GM12891 (cell line): ENCODE measurements at regions not wholly inside any gene's neighbourhood (a gene's known extent, or its start where the extent isn't known, plus 50 kb on each side); places are given as distances from the start of the nearest gene placed in this dataset.

Experiments used
- POLR2A ChIP-seq: IDR thresholded peaks from 2 replicates; pipeline ENCODE4 v1.6.1; 2011; ENCODE audit warnings: low read depth, low read length, control low read depth
- POLR2AphosphoS5 ChIP-seq: IDR thresholded peaks from 2 replicates; pipeline ENCODE4 v1.6.1; 2011; ENCODE audit warnings: low read depth, low read length, control low read depth

DNA sequence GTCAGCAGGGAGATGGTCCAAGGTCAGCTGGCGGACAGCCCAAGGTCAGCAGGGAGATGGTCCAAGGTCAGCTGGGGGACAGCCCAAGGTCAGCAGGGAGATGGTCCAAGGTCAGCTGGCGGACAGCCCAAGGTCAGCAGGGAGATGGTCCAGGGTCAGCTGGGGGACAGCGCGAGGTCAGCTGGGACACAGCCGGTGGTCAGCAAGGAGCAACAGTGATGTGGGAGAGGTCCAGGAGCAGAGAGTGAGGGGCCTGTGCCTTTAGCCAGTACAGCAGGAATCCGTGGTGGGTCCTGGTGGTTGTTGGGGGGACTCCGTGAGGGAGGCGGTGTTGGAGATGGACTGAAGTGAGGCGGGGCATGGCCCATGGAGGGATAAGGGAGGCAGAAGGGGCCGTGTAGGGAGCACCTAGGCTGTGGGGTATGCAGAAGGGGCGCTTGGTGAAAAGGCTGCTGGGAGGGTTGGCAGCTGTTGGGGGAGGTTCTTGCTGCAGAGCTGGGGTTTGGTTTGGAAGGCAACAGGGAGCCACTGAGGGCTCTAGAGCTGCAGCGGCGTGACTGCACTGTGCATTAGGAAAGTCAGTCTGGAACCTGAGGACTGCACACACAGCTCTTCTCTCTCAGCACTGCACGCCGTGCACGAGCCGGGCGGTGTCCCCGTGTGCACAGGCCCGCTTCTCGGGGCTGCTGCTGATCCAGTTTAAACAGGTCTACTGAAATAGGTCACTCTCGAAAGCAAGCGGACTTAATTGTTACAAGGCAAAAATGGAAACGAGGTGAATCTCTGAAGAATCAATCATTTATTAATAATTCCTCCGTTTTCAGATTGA is 76.2 kb upstream of the HDAC4 start:
- no peak for TF ChIP-seq POLR2AphosphoS5
- no peak for TF ChIP-seq POLR2A
